A549 (cell line): ENCODE measurements at regions not wholly inside any gene's neighbourhood (a gene's known extent, or its start where the extent isn't known, plus 50 kb on each side); places are given as distances from the start of the nearest gene placed in this dataset.

Source experiments
- ATAC-seq, 2 experiments: fragments of 200-7000 bp in 1 of 2; fragments of >200 bp in 1 of 2; cut with Nextera tagmentation in 1 of 2; cut with Tn5 transposase in 1 of 2; 3 replicates each; pipeline versions ENCODE4 v1.8.0 to v1.9.1; 2018 to 2020; ENCODE audit warnings: mild to moderate bottlenecking in 1 of 2, moderate library complexity in 1 of 2
- CTCF ChIA-PET: fragments of 300-600 bp; sonication (Branson Sonifier 250); formaldehyde crosslinking; extraction: SDS; loops from one replicate; lab custom pipeline; 2021; ENCODE audit warnings: antibody characterized with exemption, inconsistent platforms; lab: Yijun Ruan, JAX
- POLR2A ChIA-PET: fragments of 350-600 bp; formaldehyde crosslinking; extraction: SDS; loops from one replicate; lab custom pipeline; 2021; ENCODE audit warnings: antibody characterized with exemption, inconsistent platforms; lab: Yijun Ruan, JAX
- DNase-seq, 2 experiments: peaks; one replicate each; pipeline versions ENCODE4 v3.0.0 to v3.0.0-alpha.2; 2011 to 2016; ENCODE audit warnings: low read depth in 1 of 2, low spot score in 1 of 2
- FAIRE-seq: peaks from 2 replicates; lab custom pipeline; 2011; peaks lifted over from hg19 to GRCh38; lab: Jason Lieb, UNC
- H3K27ac ChIP-seq, 2 experiments: fragments of >200 bp; sonication (Bioruptor Twin); formaldehyde crosslinking; 3 replicates each; pipeline ENCODE4 v1.5.1; 2016 to 2017
- H3K4me1 ChIP-seq: fragments of >200 bp; sonication (Bioruptor Twin); formaldehyde crosslinking; 3 replicates; pipeline ENCODE4 v1.6.1; 2016
- H3K4me2 ChIP-seq: fragments of >200 bp; sonication (Bioruptor Twin); formaldehyde crosslinking; 3 replicates; pipeline ENCODE4 v1.6.1; 2016
- H3K4me3 ChIP-seq: fragments of >200 bp; sonication (Bioruptor Twin); formaldehyde crosslinking; 3 replicates; pipeline ENCODE4 v1.5.1; 2016
- H3K9me3 ChIP-seq: fragments of >200 bp; sonication (Bioruptor Twin); formaldehyde crosslinking; 3 replicates; pipeline ENCODE4 v1.6.1; 2016
- BHLHE40 ChIP-seq: IDR thresholded peaks from 2 replicates; pipeline ENCODE4 v1.6.1; 2012; ENCODE audit warnings: low read depth, low read length, inconsistent platforms
- CBX2 ChIP-seq: fragments of 200-600 bp; sonication (generic); IDR thresholded peaks from 2 replicates; pipeline ENCODE4 v1.6.1; 2016; ENCODE audit warnings: low read depth, mild to moderate bottlenecking, borderline replicate concordance
- CBX8 ChIP-seq: fragments of 200-600 bp; sonication (generic); IDR thresholded peaks from 2 replicates; pipeline ENCODE4 v1.6.1; 2016
- CHD4 ChIP-seq: fragments of 200-600 bp; sonication (generic); IDR thresholded peaks from 2 replicates; pipeline ENCODE4 v1.6.1; 2016; ENCODE audit warnings: antibody characterized with exemption, mild to moderate bottlenecking, borderline replicate concordance
- EHF ChIP-seq: fragments of 250-450 bp; sonication (Bioruptor Pico); IDR thresholded peaks from 2 replicates; pipeline ENCODE4 v1.5.0; 2020; ENCODE audit warnings: mild to moderate bottlenecking
- EHMT2 ChIP-seq: fragments of 200-600 bp; sonication (generic); IDR thresholded peaks from 2 replicates; pipeline ENCODE4 v1.6.1; 2016; ENCODE audit warnings: antibody characterized with exemption, low read depth, mild to moderate bottlenecking, moderate library complexity
- FOSB ChIP-seq: fragments of 250-450 bp; sonication (Bioruptor Pico); IDR thresholded peaks from 2 replicates; pipeline ENCODE4 v1.5.0; 2020; ENCODE audit warnings: mild to moderate bottlenecking, moderate library complexity
- HOXA7 ChIP-seq: fragments of 250-450 bp; sonication (Bioruptor Pico); IDR thresholded peaks from 2 replicates; pipeline ENCODE4 v1.5.0; 2020; ENCODE audit warnings: mild to moderate bottlenecking, moderate library complexity
- HOXB5 ChIP-seq: fragments of 250-450 bp; sonication (Bioruptor Pico); IDR thresholded peaks from 2 replicates; pipeline ENCODE4 v1.5.0; 2020; ENCODE audit warnings: mild to moderate bottlenecking, moderate library complexity
- JUN ChIP-seq, 2 experiments: fragments of >200 bp; sonication (Bioruptor Twin); formaldehyde crosslinking; IDR thresholded peaks; 2 replicates in 1 of 2; 3 replicates in 1 of 2; pipeline ENCODE4 v1.6.1; 2016 to 2017
- KDM5A ChIP-seq: fragments of 200-600 bp; sonication (generic); IDR thresholded peaks from 2 replicates; pipeline ENCODE4 v1.6.1; 2016; ENCODE audit warnings: antibody characterized with exemption, mild to moderate bottlenecking
- MAFK ChIP-seq: fragments of 450-650 bp; IDR thresholded peaks from 2 replicates; pipeline ENCODE4 v1.6.1; 2014; ENCODE audit not compliant: partially characterized antibody
- MYC ChIP-seq: IDR thresholded peaks from 2 replicates; pipeline ENCODE4 v1.6.1; 2012; ENCODE audit warnings: mild to moderate bottlenecking, inconsistent platforms, low read length, improper control_type of control experiment, borderline replicate concordance
- NFE2L2 ChIP-seq: fragments of 150-350 bp; conservative IDR thresholded peaks from 2 replicates; pipeline ENCODE4 v1.6.1; 2014; ENCODE audit warnings: low read length
- RAD21 ChIP-seq, 2 experiments: fragments of >200 bp in 1 of 2; sonication (Bioruptor Twin) in 1 of 2; formaldehyde crosslinking in 1 of 2; IDR thresholded peaks in 1 of 2; conservative IDR thresholded peaks in 1 of 2; 2 replicates in 1 of 2; 3 replicates in 1 of 2; pipeline ENCODE4 v1.6.1; 2012 to 2018; ENCODE audit warnings: inconsistent platforms in 1 of 2
- RCOR1 ChIP-seq: fragments of 150-350 bp; IDR thresholded peaks from 2 replicates; pipeline ENCODE4 v1.6.1; 2014; ENCODE audit warnings: antibody characterized with exemption, low read length, low read depth
- RNF2 ChIP-seq: fragments of 200-600 bp; sonication (generic); IDR thresholded peaks from 2 replicates; pipeline ENCODE4 v1.6.1; 2016; ENCODE audit warnings: low read depth, mild to moderate bottlenecking, antibody characterized with exemption, moderate library complexity, borderline replicate concordance
- SREBF2 ChIP-seq: fragments of 450-650 bp; IDR thresholded peaks from 2 replicates; pipeline ENCODE4 v1.6.1; 2014; ENCODE audit warnings: mild to moderate bottlenecking, moderate library complexity
- TFCP2L1 ChIP-seq: fragments of 250-450 bp; sonication (Bioruptor Pico); IDR thresholded peaks from 2 replicates; pipeline ENCODE4 v1.5.0; 2021; ENCODE audit warnings: mild to moderate bottlenecking
- TP53 ChIP-seq: fragments of 250-450 bp; sonication (Bioruptor Pico); IDR thresholded peaks from 2 replicates; pipeline ENCODE4 v1.5.0; 2021; ENCODE audit warnings: mild to moderate bottlenecking, moderate library complexity
- ZFP36 ChIP-seq: fragments of 450-650 bp; IDR thresholded peaks from 2 replicates; pipeline ENCODE4 v1.6.1; 2014; ENCODE audit warnings: borderline replicate concordance; ENCODE audit not compliant: partially characterized antibody
- ZSCAN20 ChIP-seq: fragments of 250-450 bp; sonication (Bioruptor Pico); IDR thresholded peaks from 2 replicates; pipeline ENCODE4 v1.8.0; 2022; ENCODE audit warnings: mild to moderate bottlenecking, moderate library complexity
- WGBS: methylation state at CpG from one replicate; pipeline ENCODE4 v1.1.6; 2017; ENCODE audit errors: missing lambda C conversion rate; 5-methylcytosine and 5-hydroxymethylcytosine counted together
- TF ChIP-seq, protein P1 (sequence below): IDR thresholded peaks from 2 replicates; pipeline ENCODE4 v1.6.1; 2012; ENCODE audit warnings: low read depth, borderline replicate concordance
- TF ChIP-seq, protein P2 (sequence below): fragments of >200 bp; sonication (Bioruptor Twin); formaldehyde crosslinking; IDR thresholded peaks from 3 replicates; pipeline ENCODE4 v1.6.1; 2016
- TF ChIP-seq, protein P3 (sequence below): fragments of 150-350 bp; IDR thresholded peaks from 2 replicates; pipeline ENCODE4 v1.6.1; 2014; ENCODE audit warnings: low read depth, mild to moderate bottlenecking, low read length

DNA sequence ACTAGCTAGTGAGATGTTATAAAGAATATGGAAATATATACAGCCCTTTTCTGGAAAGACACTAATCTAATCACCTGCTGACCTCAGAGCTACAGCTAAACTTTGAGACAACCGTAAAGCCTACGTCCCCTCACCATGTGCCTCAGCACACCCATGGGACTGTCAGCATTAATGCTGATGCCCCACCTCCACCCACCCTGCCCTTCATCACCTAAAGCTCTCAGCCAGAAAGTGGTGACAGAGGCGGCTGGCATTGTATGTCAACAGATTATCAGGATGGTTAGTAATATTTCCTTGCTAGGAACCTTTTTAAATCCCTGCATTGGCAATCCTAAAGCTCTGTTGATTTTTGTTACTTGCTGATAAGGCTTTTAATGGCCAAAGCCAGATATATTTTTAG lies 1177.9 kb downstream of the DIAPH3 start:
- Histone ChIP-seq H3K4me1 (no peaks in the 10 kb centered on the region), H3K4me3 (no peak overlapping the region), H3K4me2 (no peak overlapping the region), H3K9me3 (no peaks in the 10 kb centered on the region), H3K27ac (no peak overlapping the region)
- TF ChIP-seq HOXA7: no peak
- no peak for TF ChIP-seq ZSCAN20 (CRISPR knock-in tag)
- TF ChIP-seq EHF (CRISPR knock-in tag): no peak
- no peak for TF ChIP-seq ZFP36
- 22% methylated on average over 3 of the region's 3 CpGs for WGBS
- ATAC-seq (no peak), FAIRE-seq (no peak), DNase-seq (no peak)
- ChIA-PET CTCF (no interaction called here), POLR2A (no interaction called here)

DNA sequence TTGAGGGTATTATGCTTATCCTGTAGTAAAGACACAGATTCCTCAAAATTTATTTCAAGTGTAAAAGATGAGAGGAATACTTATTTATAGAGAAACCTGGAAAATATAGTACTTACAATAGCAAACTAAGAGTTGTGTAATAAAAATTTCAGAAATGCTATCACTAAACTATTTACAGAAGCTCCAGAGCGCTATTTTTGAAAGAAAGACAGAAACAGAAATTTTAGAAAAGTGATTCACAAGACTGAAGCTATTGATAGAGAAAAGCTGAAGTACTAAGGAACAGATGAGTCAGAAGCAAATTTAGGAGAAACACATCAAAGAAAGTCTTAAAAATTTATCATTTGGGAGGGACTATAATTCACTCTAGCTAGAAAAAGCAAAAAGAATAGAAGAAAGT lies 1174.2 kb downstream of the DIAPH3 start:
- 24% methylated on average over 1 of the region's 1 CpG for WGBS
- Histone ChIP-seq H3K4me2 (no peak overlapping the region), H3K27ac (no peak overlapping the region), H3K4me1 (no peaks in the 10 kb centered on the region), H3K4me3 (no peak overlapping the region), H3K9me3 (no peaks in the 10 kb centered on the region)
- ATAC-seq (no peak), FAIRE-seq (no peak), DNase-seq (no peak)
- ChIA-PET POLR2A (no interaction called here), CTCF (no interaction called here)
- TF ChIP-seq, protein P1, sequence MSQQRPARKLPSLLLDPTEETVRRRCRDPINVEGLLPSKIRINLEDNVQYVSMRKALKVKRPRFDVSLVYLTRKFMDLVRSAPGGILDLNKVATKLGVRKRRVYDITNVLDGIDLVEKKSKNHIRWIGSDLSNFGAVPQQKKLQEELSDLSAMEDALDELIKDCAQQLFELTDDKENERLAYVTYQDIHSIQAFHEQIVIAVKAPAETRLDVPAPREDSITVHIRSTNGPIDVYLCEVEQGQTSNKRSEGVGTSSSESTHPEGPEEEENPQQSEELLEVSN: no peak
- TF ChIP-seq TFCP2L1 (no peak), SREBF2 (no peak), MYC (no peak), FOSB (CRISPR knock-in tag) (no peak)

- H3K4me2 ChIP-seq: no peak overlapping the region
- DNase-seq: no peak
- no peaks in the 10 kb centered on the region for H3K4me1 ChIP-seq
- 8% methylated on average over 3 of the region's 3 CpGs for WGBS
- TF ChIP-seq KDM5A (no peak), EHMT2 (no peak), HOXA7 (no peak), CHD4 (no peak), BHLHE40 (no peak), CBX2 (no peak), RAD21 (conservative IDR thresholded peaks at IDR 0.05 in 1 of 2, IDR thresholded peaks at IDR 0.05 in 1 of 2) (no peak), HOXB5 (no peak), TP53 (CRISPR knock-in tag) (no peak), NFE2L2 (no peak), RNF2 (no peak), ZSCAN20 (CRISPR knock-in tag) (no peak), JUN (IDR thresholded peaks at IDR 0.05) (no peak), RCOR1 (no peak), MAFK (no peak), CBX8 (no peak)
- TF ChIP-seq, protein P2, sequence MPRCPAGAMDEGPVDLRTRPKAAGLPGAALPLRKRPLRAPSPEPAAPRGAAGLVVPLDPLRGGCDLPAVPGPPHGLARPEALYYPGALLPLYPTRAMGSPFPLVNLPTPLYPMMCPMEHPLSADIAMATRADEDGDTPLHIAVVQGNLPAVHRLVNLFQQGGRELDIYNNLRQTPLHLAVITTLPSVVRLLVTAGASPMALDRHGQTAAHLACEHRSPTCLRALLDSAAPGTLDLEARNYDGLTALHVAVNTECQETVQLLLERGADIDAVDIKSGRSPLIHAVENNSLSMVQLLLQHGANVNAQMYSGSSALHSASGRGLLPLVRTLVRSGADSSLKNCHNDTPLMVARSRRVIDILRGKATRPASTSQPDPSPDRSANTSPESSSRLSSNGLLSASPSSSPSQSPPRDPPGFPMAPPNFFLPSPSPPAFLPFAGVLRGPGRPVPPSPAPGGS: no peak
- TF ChIP-seq, protein P3, sequence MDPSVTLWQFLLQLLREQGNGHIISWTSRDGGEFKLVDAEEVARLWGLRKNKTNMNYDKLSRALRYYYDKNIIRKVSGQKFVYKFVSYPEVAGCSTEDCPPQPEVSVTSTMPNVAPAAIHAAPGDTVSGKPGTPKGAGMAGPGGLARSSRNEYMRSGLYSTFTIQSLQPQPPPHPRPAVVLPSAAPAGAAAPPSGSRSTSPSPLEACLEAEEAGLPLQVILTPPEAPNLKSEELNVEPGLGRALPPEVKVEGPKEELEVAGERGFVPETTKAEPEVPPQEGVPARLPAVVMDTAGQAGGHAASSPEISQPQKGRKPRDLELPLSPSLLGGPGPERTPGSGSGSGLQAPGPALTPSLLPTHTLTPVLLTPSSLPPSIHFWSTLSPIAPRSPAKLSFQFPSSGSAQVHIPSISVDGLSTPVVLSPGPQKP: no peak
- FAIRE-seq: no peak
- no peak overlapping the region for H3K4me3 ChIP-seq
- no peak overlapping the region for H3K27ac ChIP-seq
- ChIA-PET CTCF (no interaction called here), POLR2A (no interaction called here)
- no peak for ATAC-seq
- no peaks in the 10 kb centered on the region for H3K9me3 ChIP-seq
Measured at GRCh38 chr13:58991826-58992477, 1171.8 kb downstream of the DIAPH3 start.
